ENCODE measurements at regions not wholly inside any gene's neighbourhood (a gene's known extent, or its start where the extent isn't known, plus 50 kb on each side); places are given as distances from the start of the nearest gene placed in this dataset.
"Not testable (repeated sequence)": the region's sequence is repeated elsewhere in the genome, so short reads cannot be mapped to it uniquely, and the experiment has no call there.

DNA sequence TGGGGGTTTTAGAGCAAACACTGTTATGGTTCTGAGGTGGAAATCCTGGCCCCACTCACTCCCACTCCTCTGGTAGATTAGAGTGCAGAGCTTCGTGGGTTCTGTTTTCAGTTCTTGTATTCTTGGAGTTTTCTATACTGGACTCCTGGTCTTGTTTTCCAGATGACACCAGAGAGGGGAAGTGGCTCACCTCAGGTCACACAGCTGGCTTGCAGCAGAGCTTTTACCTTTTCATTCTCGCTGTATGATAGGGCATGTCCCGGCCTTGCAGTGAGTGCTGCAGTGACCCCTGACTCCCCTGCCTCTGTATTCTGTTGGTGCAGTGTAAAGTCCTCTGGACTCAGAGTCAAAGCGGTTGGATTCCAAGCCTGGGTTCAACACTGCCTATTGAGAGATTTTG is 148.9 kb upstream of the MEX3C start:
- H3K36me3 ChIP-seq (replicated peaks; ENCODE audit: low read depth, low read length) = no peaks in the 10 kb centered on the region
- H3K79me2 ChIP-seq (ENCODE audit: low read length) = no peaks in the 10 kb centered on the region
- H3K27ac ChIP-seq (ENCODE audit: low read length) = no peak overlapping the region
- no peak overlapping the region for H3K4me2 ChIP-seq (ENCODE audit: low read length)
- H3K4me3 ChIP-seq (ENCODE audit: low read length) = no peak overlapping the region
- H3K27me3 ChIP-seq (ENCODE audit: low read depth, low read length) = no peaks in the 10 kb centered on the region
- no peaks in the 10 kb centered on the region for H3K9me3 ChIP-seq (ENCODE audit: insufficient read depth, low read length)
- TF ChIP-seq, protein P1, sequence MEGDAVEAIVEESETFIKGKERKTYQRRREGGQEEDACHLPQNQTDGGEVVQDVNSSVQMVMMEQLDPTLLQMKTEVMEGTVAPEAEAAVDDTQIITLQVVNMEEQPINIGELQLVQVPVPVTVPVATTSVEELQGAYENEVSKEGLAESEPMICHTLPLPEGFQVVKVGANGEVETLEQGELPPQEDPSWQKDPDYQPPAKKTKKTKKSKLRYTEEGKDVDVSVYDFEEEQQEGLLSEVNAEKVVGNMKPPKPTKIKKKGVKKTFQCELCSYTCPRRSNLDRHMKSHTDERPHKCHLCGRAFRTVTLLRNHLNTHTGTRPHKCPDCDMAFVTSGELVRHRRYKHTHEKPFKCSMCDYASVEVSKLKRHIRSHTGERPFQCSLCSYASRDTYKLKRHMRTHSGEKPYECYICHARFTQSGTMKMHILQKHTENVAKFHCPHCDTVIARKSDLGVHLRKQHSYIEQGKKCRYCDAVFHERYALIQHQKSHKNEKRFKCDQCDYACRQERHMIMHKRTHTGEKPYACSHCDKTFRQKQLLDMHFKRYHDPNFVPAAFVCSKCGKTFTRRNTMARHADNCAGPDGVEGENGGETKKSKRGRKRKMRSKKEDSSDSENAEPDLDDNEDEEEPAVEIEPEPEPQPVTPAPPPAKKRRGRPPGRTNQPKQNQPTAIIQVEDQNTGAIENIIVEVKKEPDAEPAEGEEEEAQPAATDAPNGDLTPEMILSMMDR (IDR thresholded peaks at IDR 0.05; ENCODE audit: low read depth, low read length) = no peak
- no peak for TF ChIP-seq EZH2phosphoT487 (IDR thresholded peaks at IDR 0.05; ENCODE audit: low read depth)
- H4K20me1 ChIP-seq (ENCODE audit: insufficient read depth, low read length) = no peaks in the 10 kb centered on the region
- peaks cover 22% of the 10 kb centered on the region for H3K4me1 ChIP-seq (ENCODE audit: low read length)
- H3K9ac ChIP-seq (ENCODE audit: low read length) = no peak overlapping the region
- no peak overlapping the region for H2AFZ ChIP-seq (ENCODE audit: low read depth, low read length)

DNA sequence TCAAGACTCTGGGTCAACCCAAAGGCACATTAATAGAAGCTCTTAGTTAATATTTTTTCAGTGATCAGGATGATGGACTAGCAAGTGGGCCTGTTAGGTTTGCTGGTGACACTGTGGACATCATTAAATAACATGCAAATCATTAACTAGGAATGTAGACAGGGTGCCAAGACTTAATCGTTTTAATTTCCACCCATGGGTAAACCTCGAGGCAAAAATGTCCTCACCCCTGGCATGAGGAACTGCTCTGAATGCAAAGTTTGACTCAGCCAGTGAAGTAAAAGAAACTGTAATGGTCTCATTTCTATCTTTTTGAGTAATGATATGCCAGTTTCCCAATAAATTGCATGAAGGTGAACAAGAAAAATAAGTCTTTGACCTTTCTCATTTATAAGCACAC is 152.6 kb upstream of the MEX3C start:
- Histone ChIP-seq H3K9ac (ENCODE audit: low read length) (no peak overlapping the region), H3K4me3 (ENCODE audit: low read length) (no peak overlapping the region), H4K20me1 (ENCODE audit: insufficient read depth, low read length) (no peaks in the 10 kb centered on the region), H2AFZ (ENCODE audit: low read depth, low read length) (no peak overlapping the region), H3K36me3 (replicated peaks; ENCODE audit: low read depth, low read length) (no peaks in the 10 kb centered on the region), H3K4me2 (ENCODE audit: low read length) (no peak overlapping the region), H3K27me3 (ENCODE audit: low read depth, low read length) (peaks cover 3% of the 10 kb centered on the region; the same call in 1 of the 2 replicates), H3K27ac (ENCODE audit: low read length) (no peak overlapping the region), H3K9me3 (ENCODE audit: insufficient read depth, low read length) (no peaks in the 10 kb centered on the region), H3K4me1 (ENCODE audit: low read length) (peaks cover 22% of the 10 kb centered on the region), H3K79me2 (ENCODE audit: low read length) (no peaks in the 10 kb centered on the region)
- TF ChIP-seq EZH2phosphoT487 (IDR thresholded peaks at IDR 0.05; ENCODE audit: low read depth) = no peak
- TF ChIP-seq, protein P1 (IDR thresholded peaks at IDR 0.05; ENCODE audit: low read depth, low read length) = no peak

DNA sequence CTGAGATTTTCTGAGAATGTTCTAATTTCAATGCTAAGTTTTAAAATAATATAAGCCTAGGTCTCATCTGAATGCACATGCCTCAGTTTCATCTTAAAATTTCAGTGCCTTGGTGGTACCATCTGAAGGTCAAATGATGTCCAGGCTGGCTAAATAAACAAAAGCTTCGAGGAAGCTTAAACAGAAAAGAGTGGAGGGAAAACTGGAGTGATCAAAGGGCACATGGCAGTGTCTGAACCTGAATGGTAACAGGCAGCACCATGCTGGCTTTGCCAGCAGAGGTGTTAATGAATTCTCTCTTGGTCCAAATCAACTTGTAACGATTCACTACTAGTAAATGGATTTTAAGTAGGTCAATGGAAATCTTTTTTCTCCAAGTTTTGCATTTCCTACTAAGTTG is 158.4 kb upstream of the MEX3C start:
- Histone ChIP-seq H3K4me2 (ENCODE audit: low read length) (no peak overlapping the region), H3K9ac (ENCODE audit: low read length) (no peak overlapping the region), H2AFZ (ENCODE audit: low read depth, low read length) (no peak overlapping the region), H3K9me3 (ENCODE audit: insufficient read depth, low read length) (no peaks in the 10 kb centered on the region), H3K79me2 (ENCODE audit: low read length) (no peaks in the 10 kb centered on the region), H3K27ac (ENCODE audit: low read length) (no peak overlapping the region), H4K20me1 (ENCODE audit: insufficient read depth, low read length) (no peaks in the 10 kb centered on the region), H3K27me3 (ENCODE audit: low read depth, low read length) (peaks cover 3% of the 10 kb centered on the region; the same call in 1 of the 2 replicates), H3K4me1 (ENCODE audit: low read length) (no peaks in the 10 kb centered on the region), H3K4me3 (ENCODE audit: low read length) (no peak overlapping the region), H3K36me3 (replicated peaks; ENCODE audit: low read depth, low read length) (no peaks in the 10 kb centered on the region)
- no peak for TF ChIP-seq EZH2phosphoT487 (IDR thresholded peaks at IDR 0.05; ENCODE audit: low read depth)
- TF ChIP-seq, protein P1 (IDR thresholded peaks at IDR 0.05; ENCODE audit: low read depth, low read length) = no peak

DNA sequence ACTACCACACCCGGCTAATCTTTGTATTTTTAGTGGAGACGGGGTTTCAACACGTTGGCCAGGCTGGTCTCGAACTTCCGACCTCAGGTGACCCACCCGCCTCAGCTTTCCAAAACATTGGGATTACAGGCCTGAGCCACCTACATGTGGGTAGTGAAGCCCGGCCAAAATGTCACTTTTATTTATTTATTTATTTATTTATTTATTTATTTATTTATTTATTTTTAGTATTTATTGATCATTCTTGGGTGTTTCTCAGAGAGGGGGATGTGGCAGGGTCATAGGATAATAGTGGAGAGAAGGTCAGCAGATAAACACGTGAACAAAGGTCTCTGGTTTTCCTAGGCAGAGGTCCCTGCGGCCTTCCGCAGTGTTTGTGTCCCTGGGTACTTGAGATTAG is 162.8 kb upstream of the MEX3C start:
- H3K4me1 ChIP-seq (ENCODE audit: low read length); H2AFZ ChIP-seq (ENCODE audit: low read depth, low read length); H3K27ac ChIP-seq (ENCODE audit: low read length); H3K36me3 ChIP-seq (replicated peaks; ENCODE audit: low read depth, low read length); H3K27me3 ChIP-seq (ENCODE audit: low read depth, low read length); H3K9ac ChIP-seq (ENCODE audit: low read length); H4K20me1 ChIP-seq (ENCODE audit: insufficient read depth, low read length); H3K9me3 ChIP-seq (ENCODE audit: insufficient read depth, low read length); H3K4me2 ChIP-seq (ENCODE audit: low read length); H3K79me2 ChIP-seq (ENCODE audit: low read length); H3K4me3 ChIP-seq (ENCODE audit: low read length): not testable (repeated sequence)
